HG03342 (cell line): ENCODE measurements at regions not wholly inside any gene's neighbourhood (a gene's known extent, or its start where the extent isn't known, plus 50 kb on each side); places are given as distances from the start of the nearest gene placed in this dataset.

Source experiments
- ATAC-seq: cut with Tn5 transposase; IDR thresholded peaks from one replicate; pipeline ENCODE4 v1.9.1; 2021; ENCODE audit warnings: mild to moderate bottlenecking, moderate library complexity; ENCODE audit not compliant: unreplicated experiment

GRCh38 chr9:7899753-7900152 is 100.2 kb upstream of the DMAC1 start:
- ATAC-seq: no peak

- no peak for ATAC-seq
Measured at GRCh38 chr9:7894231-7894630, 94.7 kb upstream of the DMAC1 start.

DNA sequence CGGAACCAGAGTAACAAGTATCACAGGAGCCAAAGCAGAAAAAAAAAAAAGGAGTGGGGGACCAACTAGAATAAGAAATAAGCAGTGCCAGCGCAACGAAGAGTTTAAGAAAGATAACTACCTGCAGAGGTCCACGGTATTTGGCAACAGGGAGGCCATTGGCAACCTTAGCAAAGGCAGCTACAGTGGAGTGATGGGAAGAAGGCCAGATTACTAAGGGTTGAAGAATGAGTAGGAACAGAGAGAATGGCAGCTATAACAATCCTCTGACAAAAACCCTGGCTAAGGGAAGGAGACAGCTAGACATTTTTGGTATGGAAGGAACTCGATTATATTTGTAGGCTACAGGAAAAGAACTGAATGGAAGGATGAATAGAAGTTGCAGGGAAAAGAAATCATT is 93.4 kb upstream of the DMAC1 start:
- ATAC-seq: no peak

DNA sequence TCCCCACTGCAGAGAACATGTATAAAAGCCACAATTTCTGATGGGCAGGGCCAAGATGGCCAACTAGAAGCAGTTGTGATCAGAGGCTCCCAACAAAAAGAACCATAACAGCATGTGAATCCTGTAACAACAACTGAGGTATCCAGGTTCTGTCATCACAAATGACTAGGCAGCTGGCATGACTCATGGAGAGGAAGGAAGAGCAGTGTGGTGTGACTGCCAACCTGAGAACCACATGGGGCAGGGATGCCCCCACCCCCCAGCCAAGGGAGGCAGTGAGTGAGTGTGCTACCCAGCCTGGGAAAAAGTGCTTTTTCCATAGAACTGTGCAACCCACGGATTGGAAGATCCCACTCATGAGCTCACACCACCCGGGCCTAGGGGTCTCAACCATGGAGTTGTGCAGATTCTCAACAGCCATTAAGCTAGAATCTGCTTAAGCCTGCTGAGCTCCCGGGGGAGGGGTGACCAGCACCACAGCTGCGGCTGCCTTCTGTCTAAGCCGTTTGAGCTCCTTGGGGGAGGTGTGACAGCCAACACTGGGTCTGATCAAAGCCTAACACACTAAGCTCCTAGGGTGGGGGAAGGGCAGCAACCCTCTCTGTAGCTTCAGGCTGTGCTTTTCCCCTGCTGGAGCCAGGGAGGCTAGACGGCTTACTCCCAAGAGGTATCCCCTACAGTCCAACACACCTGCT is 80.1 kb upstream of the DMAC1 start:
- ATAC-seq: no peak

DNA sequence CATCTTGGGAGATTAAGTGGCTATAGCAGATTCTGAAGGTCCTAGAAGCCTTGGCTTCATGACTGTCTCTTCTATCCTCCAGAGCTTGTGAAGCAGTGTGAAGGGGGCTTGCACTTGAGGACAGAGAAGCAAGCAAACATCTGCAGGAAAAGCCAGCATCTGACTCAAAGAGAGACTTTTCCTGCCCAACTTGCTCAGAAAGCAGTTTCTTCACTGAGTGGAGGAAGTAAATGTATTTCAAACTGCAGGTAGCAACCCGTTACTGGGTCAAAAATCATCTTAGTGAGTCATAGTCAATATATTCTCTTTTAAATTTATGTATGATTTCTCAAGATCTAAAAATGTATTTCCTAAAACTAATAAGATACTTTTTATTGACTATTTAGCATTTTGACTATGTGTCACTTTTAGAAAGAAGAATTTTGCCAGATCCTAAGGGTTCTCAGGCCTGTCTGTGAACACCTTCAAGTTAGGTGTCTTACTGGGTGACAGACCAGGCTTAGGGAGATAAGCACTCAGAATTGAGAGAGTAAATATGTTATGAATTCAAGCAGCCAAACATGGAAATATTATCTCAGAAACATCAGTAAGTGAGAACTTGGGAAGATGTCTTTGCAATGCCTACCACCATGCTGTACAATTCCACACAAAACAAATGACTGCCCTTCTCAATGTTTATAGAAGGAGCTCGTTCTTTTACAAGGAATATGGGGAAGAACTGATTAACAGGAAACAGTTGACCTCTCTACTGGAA is 72.6 kb upstream of the DMAC1 start:
- no peak for ATAC-seq

- no peak for ATAC-seq
Measured at GRCh38 chr9:7869340-7869739, 69.8 kb upstream of the DMAC1 start.

GRCh38 chr9:7862170-7862569 is 62.6 kb upstream of the DMAC1 start:
- ATAC-seq: no peak

- ATAC-seq: no peak
Measured at GRCh38 chr9:7861086-7861485, 61.5 kb upstream of the DMAC1 start.

DNA sequence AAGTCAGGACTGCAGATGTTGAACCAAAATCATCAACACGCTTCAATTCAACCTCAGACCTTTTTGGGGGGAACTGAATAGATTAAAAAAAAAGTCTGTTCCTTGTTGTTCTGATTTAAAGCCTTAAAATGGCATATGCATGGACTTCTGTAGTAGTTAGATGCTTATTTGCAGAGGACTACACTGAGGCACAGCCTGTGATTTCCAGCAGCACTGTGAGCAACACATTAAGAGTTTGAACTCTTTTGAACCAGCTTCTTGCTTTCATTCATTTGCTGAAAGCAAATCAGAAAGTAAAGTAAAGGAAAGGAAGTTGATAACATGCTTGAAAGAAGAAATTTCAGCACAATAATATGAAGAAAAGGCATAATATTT is 60.7 kb upstream of the DMAC1 start:
- no peak for ATAC-seq

DNA sequence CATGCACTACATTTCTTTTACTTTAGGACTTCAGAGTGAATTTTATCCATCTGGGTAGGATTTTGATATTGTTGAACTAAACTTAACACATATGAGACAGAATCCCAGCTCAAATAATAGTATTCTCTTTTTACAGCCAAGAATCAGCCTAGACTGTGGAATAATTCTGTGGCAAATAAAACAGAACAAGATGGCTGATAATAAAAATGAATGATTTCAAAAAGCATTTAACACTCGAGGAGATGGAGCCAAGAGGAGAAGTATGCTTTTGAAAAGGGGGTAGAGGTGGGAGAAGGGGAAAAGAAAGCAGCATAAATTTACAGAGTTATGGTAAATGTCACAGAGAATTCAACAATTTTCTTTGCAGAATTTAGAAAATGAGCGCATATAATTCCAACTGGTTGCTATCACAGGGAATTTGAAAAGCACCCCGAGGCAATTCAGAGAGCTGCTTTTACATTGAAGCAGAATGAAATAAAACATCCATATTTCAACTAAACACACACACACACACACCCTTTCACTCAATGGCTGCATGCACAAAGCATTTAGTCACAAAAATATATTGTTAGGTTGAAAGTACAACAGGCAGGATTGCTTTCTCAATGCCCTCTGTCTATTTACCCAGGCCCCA is 60.2 kb upstream of the DMAC1 start:
- ATAC-seq: no peak

DNA sequence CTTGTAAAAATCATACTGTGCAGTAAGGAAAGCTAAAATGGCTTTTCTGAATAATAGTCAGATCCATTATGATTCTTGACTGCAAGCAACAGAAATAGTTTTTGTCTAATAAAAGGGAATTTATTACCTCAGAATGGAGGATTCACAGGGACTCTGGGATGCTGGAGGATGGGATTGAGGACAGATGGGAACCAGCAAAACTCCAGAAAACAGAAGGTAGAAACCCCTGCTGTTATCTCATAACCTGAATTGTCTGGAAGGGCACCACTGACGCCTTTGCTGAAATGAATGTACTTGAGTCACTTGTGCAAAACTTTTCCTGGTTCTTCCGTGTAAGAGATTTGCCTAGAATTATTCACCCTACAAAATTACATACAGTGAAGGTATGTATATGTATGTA is 58.6 kb upstream of the DMAC1 start:
- ATAC-seq: no peak

DNA sequence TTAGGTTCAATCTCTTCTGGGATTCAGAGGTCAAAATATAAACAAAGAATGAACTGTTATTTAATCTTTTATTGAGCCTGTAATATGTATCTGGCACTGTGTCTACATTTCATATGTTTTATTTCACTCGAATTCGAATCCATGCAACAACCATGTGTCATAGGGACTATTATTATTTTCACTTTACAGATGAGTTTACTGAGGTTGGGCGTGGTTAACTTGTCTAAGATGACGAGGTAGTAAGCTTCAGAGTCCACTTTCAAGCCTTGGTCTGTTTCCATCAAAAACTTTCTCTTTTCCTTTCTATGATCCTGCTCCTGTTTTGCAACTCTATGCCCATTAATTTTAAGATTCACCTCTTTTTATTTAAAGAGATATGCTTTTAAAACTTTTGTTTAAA is 55.2 kb upstream of the DMAC1 start:
- no peak for ATAC-seq
